Hepatic stellate cell (primary cell): ENCODE measurements at regions not wholly inside any gene's neighbourhood (a gene's known extent, or its start where the extent isn't known, plus 50 kb on each side); places are given as distances from the start of the nearest gene placed in this dataset.
"Not testable (repeated sequence)": the region's sequence is repeated elsewhere in the genome, so short reads cannot be mapped to it uniquely, and the experiment has no call there.

Experiments used
- DNase-seq: peaks from one replicate; pipeline ENCODE4 v3.0.0; 2011; ENCODE audit warnings: low spot score

DNA sequence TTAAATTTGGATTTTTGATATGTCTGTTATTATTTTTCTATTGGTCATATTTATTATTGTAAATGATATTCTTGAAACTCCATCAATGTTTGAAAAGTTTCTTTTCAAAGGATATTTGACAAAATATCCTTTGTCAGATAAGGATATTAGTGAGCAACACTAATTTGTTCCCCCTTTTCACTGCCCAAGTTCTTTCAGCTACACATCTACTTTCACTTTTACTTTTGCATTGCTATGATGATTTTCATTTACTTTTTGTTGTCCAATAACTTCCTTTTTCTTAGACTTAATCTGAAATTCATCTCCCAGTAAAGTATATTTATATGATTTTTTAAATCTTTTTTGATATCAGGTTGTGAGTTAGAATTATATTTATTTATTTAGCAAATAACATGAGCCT is 542.3 kb upstream of the ADGRL3 start:
- DNase-seq, result no peak

DNA sequence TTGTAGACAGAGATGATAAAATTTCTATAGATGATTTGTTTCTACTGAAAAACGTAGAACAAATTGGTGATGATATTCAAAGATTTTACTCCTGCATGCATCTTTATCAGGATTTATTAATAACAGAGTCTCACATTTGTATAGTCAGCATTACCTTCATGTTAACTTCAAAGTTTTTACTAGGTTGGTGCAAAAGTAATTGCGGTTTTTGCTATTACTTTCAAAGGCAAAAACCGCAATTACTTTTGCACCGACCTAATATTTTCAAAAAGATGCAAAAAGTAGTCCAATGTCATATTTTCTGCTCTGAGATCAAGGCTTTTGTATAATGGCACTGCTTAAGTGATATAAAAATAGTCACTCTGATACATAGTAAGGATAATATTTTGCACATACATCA is 536.4 kb upstream of the ADGRL3 start:
- DNase-seq, result no peak

DNA sequence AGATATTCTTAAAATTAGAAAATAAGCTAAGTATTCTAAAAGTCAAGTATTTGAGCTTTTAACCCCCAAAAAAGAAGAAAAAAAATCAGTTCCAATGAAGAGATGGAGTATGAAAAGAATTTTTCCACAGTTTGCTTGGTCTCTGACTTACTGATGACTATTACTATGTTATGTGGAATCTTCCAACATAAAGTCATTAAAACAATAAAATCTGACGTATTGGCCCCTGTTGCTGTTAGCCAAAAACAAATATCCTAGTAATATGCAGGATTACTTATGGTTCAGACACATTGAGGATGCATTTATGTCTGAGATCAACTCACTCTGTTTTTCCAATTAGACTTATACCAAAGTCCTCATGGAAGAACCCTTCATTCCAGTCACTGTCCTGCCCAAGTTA is 517.2 kb upstream of the ADGRL3 start:
- DNase-seq, result peak; percentile 10

DNA sequence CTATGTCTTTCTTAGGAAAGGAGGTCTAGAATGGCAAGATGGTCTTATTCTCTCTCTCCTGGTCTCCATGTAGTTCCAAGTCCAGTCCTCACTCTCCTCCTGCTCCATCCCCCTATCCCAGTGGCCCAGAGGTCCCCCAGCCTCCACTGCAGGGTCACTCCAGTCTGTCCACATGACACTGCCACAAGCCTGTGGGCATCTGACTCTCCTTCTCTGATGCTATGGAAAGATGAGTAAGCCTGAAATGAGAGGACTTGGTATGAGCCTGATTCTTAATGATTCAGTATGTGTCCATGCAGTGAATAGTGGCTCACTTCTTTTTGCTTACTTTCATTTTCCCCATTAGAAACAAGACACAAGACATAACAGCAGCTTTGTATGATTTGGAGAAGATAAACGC is 516.8 kb upstream of the ADGRL3 start:
- DNase-seq, result peak; percentile 21

DNA sequence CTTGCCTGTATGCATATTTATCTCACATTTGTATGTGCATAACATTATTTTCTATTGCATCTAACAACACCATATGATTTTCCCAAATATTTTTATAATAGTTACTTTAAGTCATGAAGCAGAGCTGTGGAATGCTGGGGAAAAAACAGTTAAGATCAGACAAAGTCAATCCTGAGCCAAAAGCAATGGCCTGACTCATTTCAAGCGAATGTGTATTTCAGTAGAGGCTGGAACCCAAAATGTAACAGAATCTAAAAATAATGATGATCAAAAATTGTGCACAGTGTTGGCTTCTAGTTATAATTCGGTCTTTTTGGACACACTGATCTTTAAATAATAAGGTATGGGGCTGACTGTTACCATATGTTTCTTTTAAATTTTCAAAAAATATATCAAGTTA is 516.2 kb upstream of the ADGRL3 start:
- peak; percentile 21 for DNase-seq

DNA sequence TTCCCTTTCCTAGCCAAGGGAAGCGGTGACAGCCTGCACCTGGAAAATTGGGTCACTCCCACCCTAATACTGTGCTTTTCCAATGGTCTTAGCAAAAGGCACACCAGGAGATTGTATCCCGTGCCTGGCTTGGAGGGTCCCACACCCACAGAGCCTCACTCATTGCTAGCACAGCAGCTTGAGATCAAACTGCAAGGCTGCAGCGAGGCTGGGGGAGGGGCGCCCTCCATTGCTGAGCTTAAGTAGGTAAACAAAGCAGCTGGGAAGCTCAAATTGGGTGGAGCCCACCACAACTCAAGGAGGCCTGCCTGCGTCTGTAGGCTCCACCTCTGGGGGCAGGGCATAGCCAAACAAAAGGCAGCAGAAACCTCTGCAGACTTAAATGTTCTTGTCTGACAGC is 504.1 kb upstream of the ADGRL3 start:
- DNase-seq, result not testable (repeated sequence)

- no peak for DNase-seq
Observed at GRCh38 chr4:60709061-60709460, 491.1 kb upstream of the ADGRL3 start.

DNA sequence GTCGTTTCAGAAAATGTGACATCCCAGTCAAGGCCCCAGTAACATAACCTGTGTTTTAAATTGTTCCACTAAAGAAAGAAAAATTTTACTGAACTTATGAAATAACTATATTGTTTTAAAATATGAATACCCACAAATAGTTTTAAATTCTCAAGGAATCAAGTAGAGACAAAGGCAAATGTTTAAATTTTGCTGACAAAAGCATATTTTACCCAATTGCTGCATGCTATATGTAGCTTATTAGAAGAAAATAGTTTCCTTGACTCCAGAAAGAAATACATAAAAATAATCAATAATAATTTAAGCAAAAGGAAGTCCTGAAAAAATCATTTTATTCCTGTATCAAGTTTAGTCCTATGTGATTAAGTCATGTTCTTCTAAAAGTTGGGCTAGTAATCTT is 481.3 kb upstream of the ADGRL3 start:
- no peak for DNase-seq

DNA sequence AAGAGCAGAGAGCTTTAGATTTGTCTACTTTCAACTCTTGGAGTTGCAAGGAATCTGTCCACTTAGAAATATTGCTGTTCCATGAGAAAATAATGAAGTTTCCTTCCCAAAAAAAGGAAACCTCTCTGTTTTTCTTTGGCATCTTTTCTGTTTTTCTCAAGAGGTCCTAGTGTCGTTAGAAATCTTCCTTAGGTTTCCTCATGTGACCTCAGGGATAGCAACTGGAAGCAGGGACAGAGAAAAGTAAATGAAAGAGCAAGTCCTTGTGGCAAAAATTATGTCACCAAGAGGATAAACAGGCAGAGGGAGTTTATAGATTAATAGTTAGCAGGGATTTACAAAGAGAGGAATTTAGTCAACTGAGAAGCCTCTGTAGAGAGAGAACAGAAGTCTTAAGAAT is 478.4 kb upstream of the ADGRL3 start:
- DNase-seq, result peak; percentile 2

DNA sequence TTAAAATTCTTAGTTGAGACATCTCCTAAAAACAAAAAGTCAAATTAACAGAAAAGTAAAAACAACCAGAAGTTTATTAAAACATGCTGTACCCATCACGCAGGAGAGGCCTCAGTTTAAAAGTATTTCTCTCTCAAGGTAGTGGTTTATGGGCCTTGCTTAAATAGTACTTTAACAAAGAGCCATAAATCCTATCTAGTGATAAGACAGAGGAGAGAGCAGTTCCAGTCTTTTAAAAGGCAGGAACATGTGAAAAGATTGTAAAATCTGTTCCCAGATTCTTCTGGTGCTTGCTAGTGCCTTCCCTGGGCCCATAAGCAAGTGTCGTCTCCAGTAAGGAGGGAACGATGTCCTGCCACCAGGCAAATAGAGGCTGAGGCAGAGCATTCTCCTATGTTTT is 476.3 kb upstream of the ADGRL3 start:
- no peak for DNase-seq

- DNase-seq, result peak; percentile 24
Observed at GRCh38 chr4:60724623-60725022, 475.5 kb upstream of the ADGRL3 start.

DNA sequence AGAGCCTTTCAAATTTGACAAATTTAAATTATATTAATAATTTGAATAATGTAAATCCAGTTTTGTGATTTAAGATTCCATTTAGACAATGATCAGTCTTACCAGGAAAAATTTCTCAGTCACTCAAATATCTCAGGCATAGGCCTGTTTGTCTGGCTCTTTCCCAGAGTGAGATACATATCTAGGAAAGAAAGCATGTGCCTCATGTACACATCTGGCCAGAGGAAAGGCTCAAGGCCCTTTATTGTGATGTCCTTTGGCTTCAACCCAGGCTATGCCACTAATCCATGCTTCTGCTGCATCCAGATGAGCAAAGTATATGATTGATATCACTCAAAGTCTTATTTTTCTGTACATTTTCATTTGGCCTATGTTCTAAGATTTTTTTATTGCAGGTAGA is 473.3 kb upstream of the ADGRL3 start:
- DNase-seq, result no peak

- no peak for DNase-seq
Observed at GRCh38 chr4:60729194-60729593, 470.9 kb upstream of the ADGRL3 start.

- not testable (repeated sequence) for DNase-seq
Observed at GRCh38 chr4:60729764-60730163, 470.4 kb upstream of the ADGRL3 start.

GRCh38 chr4:60737858-60738257 is 462.3 kb upstream of the ADGRL3 start:
- DNase-seq, result no peak

DNA sequence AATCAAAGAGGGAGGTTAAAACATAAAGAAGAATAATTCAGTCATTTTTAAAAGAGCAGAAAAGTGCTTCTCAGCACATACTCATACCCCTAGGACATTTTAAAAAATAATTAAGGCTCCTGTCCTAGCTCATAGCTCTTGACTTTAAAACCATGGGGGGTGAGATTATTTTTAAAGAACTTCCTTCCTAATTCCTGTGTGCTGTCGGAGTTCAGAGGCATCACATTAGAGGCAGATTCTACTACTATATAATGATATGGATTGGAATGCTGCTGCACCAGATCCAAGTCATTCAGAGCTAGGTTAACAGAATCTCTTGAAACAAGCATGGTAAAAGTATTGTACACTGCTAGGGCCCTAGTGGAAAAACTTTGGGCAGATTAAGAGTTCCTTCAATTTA is 456.5 kb upstream of the ADGRL3 start:
- DNase-seq, result no peak

- no peak for DNase-seq
Observed at GRCh38 chr4:60744767-60745166, 455.4 kb upstream of the ADGRL3 start.

DNA sequence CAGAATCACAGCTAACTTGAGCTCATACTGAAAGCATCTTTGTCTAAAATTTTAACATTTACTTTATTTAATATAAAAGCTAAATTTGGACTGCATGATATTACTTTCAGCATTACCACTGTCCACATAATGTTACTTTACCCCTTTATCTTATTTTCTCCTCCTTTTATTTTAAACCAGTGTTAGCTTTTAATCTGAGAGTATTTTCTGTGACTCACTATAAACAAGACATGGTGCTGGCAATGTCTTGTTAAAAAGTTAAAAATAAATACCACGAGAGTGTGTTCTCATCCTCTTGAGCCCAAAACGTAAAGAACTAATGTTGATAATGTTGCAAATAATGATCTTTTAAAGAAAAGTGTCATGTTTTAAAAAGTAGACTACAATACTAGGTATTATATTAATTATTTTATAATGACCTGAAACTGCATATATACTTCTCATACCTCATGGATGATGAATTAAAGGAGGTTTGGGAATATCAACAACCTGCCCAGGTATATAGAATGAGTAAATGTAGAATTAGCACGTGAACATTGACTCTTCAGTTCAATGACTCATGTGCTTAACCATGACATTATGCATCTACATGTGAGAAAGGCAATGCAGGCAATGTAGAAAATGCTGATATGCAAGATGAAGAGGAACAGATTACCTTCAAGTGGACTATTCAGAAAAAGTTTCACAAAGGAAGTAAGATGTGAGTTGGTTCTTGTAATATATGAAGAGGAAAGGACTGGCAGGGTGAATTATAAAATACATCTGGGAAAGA is 454.1 kb upstream of the ADGRL3 start:
- DNase-seq, result no peak

DNA sequence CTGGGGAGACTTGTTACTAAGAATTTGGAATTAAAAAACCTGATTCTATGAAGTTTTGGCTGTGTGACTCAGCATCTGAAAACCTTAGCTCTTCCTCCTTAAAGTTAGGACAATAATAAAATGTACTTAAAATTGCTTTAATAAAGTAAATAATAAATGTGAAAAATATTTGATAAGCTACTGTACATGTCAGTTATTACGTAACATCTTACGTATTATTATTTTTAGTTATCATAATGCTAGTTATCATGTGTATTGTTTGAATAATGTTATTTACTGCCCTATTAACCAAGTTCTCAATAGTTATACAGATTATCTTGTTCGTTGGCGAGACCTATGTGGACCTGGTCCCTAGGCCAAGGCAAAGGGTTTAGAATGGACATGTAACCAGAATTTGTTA is 449.2 kb upstream of the ADGRL3 start:
- DNase-seq, result no peak

DNA sequence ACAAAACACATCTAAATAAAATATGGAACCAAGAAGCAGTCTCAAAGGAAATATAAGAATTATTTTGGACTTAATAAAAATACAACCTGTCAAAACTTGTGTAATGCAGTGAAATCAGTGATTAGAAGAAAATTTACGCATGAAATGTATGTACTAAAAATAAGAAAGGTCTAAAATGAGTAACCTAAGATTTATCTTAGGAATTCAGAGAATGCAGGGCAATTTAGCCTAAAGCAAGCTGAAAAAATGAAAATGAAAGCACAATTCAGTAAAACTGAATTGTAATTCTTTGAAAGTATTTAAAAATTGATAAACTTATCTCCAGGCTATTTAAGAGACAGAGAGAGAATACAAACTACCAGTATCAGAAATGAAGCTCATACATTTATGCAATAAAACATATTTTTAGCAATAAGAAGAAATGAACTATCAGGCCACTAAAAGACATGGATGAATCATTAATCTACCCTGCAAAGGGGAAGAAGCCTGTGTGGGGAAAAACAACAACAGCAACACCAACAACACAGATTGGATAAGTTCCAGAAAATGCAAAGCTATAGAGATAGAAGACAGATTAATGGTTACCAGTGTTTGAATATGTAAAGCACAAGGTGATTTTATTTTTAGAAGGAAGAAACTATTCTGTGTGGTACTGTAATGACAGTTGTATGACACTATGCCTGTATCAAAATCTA is 442.0 kb upstream of the ADGRL3 start:
- DNase-seq, result no peak

DNA sequence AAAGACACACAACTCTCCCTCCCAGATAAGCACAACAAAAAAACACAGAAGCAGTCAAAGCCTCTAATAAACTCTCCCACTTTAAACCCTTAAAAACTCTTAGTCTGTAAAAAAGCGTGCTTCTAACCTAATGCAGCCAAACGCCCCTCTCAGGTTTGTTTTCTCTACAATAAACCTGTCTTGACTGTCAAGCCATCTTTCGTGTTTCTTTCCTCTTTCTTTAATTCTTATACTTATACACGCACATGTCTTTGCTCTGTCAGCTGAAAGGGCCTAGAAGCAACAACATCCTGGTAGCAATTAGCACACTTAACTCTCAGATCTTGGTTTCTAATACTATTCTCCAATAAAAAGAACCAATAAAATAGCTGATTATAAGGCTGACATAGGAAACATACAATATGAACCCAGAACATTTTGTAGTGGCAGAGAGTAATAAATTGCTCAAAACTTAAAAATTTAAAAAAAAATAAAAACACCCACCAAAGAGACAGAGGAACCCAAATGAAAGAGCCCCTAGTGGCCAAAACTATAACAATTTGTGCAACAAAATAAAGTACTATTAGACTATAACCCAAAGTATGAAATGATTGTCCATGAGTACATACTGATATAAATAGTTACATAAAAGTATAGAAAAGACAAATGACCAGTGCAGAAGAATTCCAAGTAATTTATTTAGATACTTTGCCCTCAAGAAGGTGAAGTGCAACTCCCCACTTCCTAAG is 440.4 kb upstream of the ADGRL3 start:
- no peak for DNase-seq

GRCh38 chr4:60780874-60781273 is 419.3 kb upstream of the ADGRL3 start:
- DNase-seq, result no peak

DNA sequence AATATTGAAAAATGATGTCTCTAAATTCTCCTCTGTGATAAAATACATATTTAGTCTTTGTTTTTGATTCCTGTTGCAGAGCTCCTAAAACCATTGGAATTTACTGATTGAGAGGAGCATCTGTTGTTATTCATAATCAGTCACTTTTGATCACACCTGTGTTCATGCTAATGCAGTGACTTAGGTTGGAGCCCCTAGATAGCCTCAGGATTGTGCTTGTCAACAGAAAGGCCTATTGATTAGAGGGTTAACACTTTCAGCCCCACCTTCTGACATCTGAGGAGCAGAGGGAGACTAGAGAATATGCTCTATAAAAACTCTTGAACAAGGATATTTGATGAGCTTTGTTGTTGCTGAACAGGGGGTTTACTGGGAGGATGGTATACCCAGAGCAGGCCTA is 409.5 kb upstream of the ADGRL3 start:
- no peak for DNase-seq
